ENCODE measurements at regions not wholly inside any gene's neighbourhood (a gene's known extent, or its start where the extent isn't known, plus 50 kb on each side); places are given as distances from the start of the nearest gene placed in this dataset.
"Not testable (repeated sequence)": the region's sequence is repeated elsewhere in the genome, so short reads cannot be mapped to it uniquely, and the experiment has no call there.

- CTCF ChIA-PET: interaction anchor here (0.8 to 5.2 kb wide), 3 partner anchors 52 to 224 kb away, joined by 3 to 152 read pairs (median 3); no protein-coding TSS in a partner anchor
- H3K36me3 Mint-ChIP-seq (ENCODE audit: insufficient read depth, unreplicated experiment); H3K4me3 Mint-ChIP-seq (ENCODE audit: unreplicated experiment); intact Hi-C loops (cut with micrococcal nuclease); BruUV-seq (replicated peaks); H3K27me3 Mint-ChIP-seq (ENCODE audit: insufficient read depth, unreplicated experiment); H3K27ac Mint-ChIP-seq (ENCODE audit: low read depth, unreplicated experiment); DNase-seq (ENCODE audit: unreplicated experiment); POLR2A ChIA-PET; H3K9me3 Mint-ChIP-seq (ENCODE audit: unreplicated experiment); H3K4me1 Mint-ChIP-seq (ENCODE audit: insufficient read depth, unreplicated experiment): not testable (repeated sequence)
These were observed 74.3 kb upstream of the SIRPG start for GRCh38 chr20:1731828-1732375.

GRCh38 chr20:1730981-1731711 lies 73.6 kb upstream of the SIRPG start:
- BruUV-seq (replicated peaks); H3K4me3 Mint-ChIP-seq (ENCODE audit: unreplicated experiment); H3K27ac Mint-ChIP-seq (ENCODE audit: low read depth, unreplicated experiment); H3K4me1 Mint-ChIP-seq (ENCODE audit: insufficient read depth, unreplicated experiment); H3K36me3 Mint-ChIP-seq (ENCODE audit: insufficient read depth, unreplicated experiment); POLR2A ChIA-PET; H3K9me3 Mint-ChIP-seq (ENCODE audit: unreplicated experiment); intact Hi-C loops (cut with micrococcal nuclease); DNase-seq (ENCODE audit: unreplicated experiment); H3K27me3 Mint-ChIP-seq (ENCODE audit: insufficient read depth, unreplicated experiment): not testable (repeated sequence)
- CTCF ChIA-PET: interaction anchor here (0.6 to 5.2 kb wide), 3 partner anchors 24 to 224 kb away, joined by 3 to 152 read pairs (median 3); no protein-coding TSS in a partner anchor

- H3K36me3 Mint-ChIP-seq (ENCODE audit: insufficient read depth, unreplicated experiment); H3K4me3 Mint-ChIP-seq (ENCODE audit: unreplicated experiment); H3K9me3 Mint-ChIP-seq (ENCODE audit: unreplicated experiment); DNase-seq (ENCODE audit: unreplicated experiment); H3K27ac Mint-ChIP-seq (ENCODE audit: low read depth, unreplicated experiment); H3K27me3 Mint-ChIP-seq (ENCODE audit: insufficient read depth, unreplicated experiment); BruUV-seq (replicated peaks); intact Hi-C loops (cut with micrococcal nuclease); H3K4me1 Mint-ChIP-seq (ENCODE audit: insufficient read depth, unreplicated experiment): not testable (repeated sequence)
- CTCF ChIA-PET: interaction anchor here (0.6 to 0.7 kb wide), 3 partner anchors 50 to 471 kb away, joined by 3 to 4 read pairs (median 3); no protein-coding TSS in a partner anchor
- POLR2A ChIA-PET: interaction anchor here (0.7 kb wide), 2 partner anchors 8 to 400 kb away, joined by 3 read pairs; no protein-coding TSS in a partner anchor
These were observed 69.7 kb upstream of the SIRPG start for GRCh38 chr20:1727303-1727702.

GRCh38 chr20:1724901-1725300 lies 67.3 kb upstream of the SIRPG start:
- intact Hi-C loops (cut with micrococcal nuclease): no loop called here
- no peak overlapping the region for H3K4me3 Mint-ChIP-seq (ENCODE audit: unreplicated experiment)
- TF ChIP-seq CTCF (IDR thresholded peaks at IDR 0.05; ENCODE audit: unreplicated experiment): no peak
- no peaks in the 10 kb centered on the region for H3K27me3 Mint-ChIP-seq (ENCODE audit: insufficient read depth, unreplicated experiment)
- H3K9me3 Mint-ChIP-seq (ENCODE audit: unreplicated experiment): no peaks in the 10 kb centered on the region
- ChIA-PET CTCF (no interaction called here), POLR2A (interaction anchor here (0.7 kb wide), 1 partner anchor 274 kb away, joined by 3 read pairs; no protein-coding TSS in a partner anchor)
- BruUV-seq (replicated peaks): no TSS peak
- H3K4me1 Mint-ChIP-seq (ENCODE audit: insufficient read depth, unreplicated experiment): peaks cover 8% of the 10 kb centered on the region
- DNase-seq (ENCODE audit: unreplicated experiment): no peak
- H3K36me3 Mint-ChIP-seq (ENCODE audit: insufficient read depth, unreplicated experiment): no peaks in the 10 kb centered on the region
- no peak overlapping the region for H3K27ac Mint-ChIP-seq (ENCODE audit: low read depth, unreplicated experiment)

- POLR2A ChIA-PET: interaction anchor here (0.6 kb wide), 1 partner anchor 802 kb away, joined by 3 read pairs; no protein-coding TSS in a partner anchor
- H3K4me3 Mint-ChIP-seq (ENCODE audit: unreplicated experiment): no peak overlapping the region
- BruUV-seq (replicated peaks): no TSS peak
- intact Hi-C loops (cut with micrococcal nuclease): no loop called here
- CTCF ChIA-PET: interaction anchor here (1.1 to 1.8 kb wide), 5 partner anchors 12 to 218 kb away, joined by 3 to 13 read pairs (median 6); no protein-coding TSS in a partner anchor
- TF ChIP-seq CTCF (IDR thresholded peaks at IDR 0.05; ENCODE audit: unreplicated experiment): no peak
- H3K27me3 Mint-ChIP-seq (ENCODE audit: insufficient read depth, unreplicated experiment): no peaks in the 10 kb centered on the region
- no peaks in the 10 kb centered on the region for H3K36me3 Mint-ChIP-seq (ENCODE audit: insufficient read depth, unreplicated experiment)
- H3K4me1 Mint-ChIP-seq (ENCODE audit: insufficient read depth, unreplicated experiment): peaks cover 22% of the 10 kb centered on the region
- H3K27ac Mint-ChIP-seq (ENCODE audit: low read depth, unreplicated experiment): no peak overlapping the region
- DNase-seq (ENCODE audit: unreplicated experiment): no peak
- no peaks in the 10 kb centered on the region for H3K9me3 Mint-ChIP-seq (ENCODE audit: unreplicated experiment)
These were observed 65.0 kb upstream of the SIRPG start for GRCh38 chr20:1722513-1723050.

Measured in MCF 10A (cell line).